Activated B cell treated with CpG ODN at 0.5 μM for 24 hours (primary cell): ENCODE measurements at regions not wholly inside any gene's neighbourhood (a gene's known extent, or its start where the extent isn't known, plus 50 kb on each side); places are given as distances from the start of the nearest gene placed in this dataset.
"Not testable (repeated sequence)": the region's sequence is repeated elsewhere in the genome, so short reads cannot be mapped to it uniquely, and the experiment has no call there.

Source experiments
- ATAC-seq: fragments of 200-7000 bp; cut with Tn5 transposase; one replicate; pipeline ENCODE4 v1.10.0; 2021; ENCODE audit warnings: low read depth, mild to moderate bottlenecking, moderate library complexity
- CTCF ChIA-PET: fragments of 350-600 bp; sonication (Branson Sonifier 250); formaldehyde crosslinking; loops from one replicate; lab custom pipeline; 2021; ENCODE audit warnings: antibody characterized with exemption; lab: Charles Lee
- POLR2A ChIA-PET: fragments of 350-600 bp; sonication (Branson Sonifier 250); formaldehyde crosslinking; loops from one replicate; lab custom pipeline; 2021; ENCODE audit warnings: antibody characterized with exemption; lab: Charles Lee
- DNase-seq: peaks from one replicate; pipeline ENCODE4 v3.0.0; 2022
- H3K27ac Mint-ChIP-seq: one replicate; pipeline ENCODE4 v1.8.0; 2020; ENCODE audit warnings: mixed read lengths
- H3K27me3 Mint-ChIP-seq: one replicate; pipeline ENCODE4 v1.8.0; 2021; ENCODE audit warnings: mixed read lengths
- H3K36me3 Mint-ChIP-seq: one replicate; pipeline ENCODE4 v1.8.0; 2021; ENCODE audit warnings: low read depth, mixed read lengths
- H3K4me1 Mint-ChIP-seq: one replicate; pipeline ENCODE4 v1.8.0; 2021; ENCODE audit warnings: mixed read lengths
- H3K4me3 Mint-ChIP-seq: one replicate; pipeline ENCODE4 v1.8.0; 2020; ENCODE audit warnings: mild to moderate bottlenecking, mixed read lengths
- H3K9me3 Mint-ChIP-seq: one replicate; pipeline ENCODE4 v1.8.0; 2020; ENCODE audit warnings: mixed read lengths
- CTCF ChIP-seq: fragments of 200-600 bp; IDR thresholded peaks from one replicate; pipeline ENCODE4 v1.8.0; 2022; ENCODE audit warnings: antibody characterized with exemption, mild to moderate bottlenecking
- intact Hi-C: fragments of 100-400 bp; cut with micrococcal nuclease; formaldehyde crosslinking; loops from one replicate; pipeline ENCODE4 v1.15.1; 2024

GRCh38 chr7:64469673-64470072 is 93.2 kb downstream of the ZNF680 start:
- Mint-ChIP-seq H3K9me3 (peaks cover 21% of the 10 kb centered on the region), H3K27me3 (no peaks in the 10 kb centered on the region), H3K36me3 (peaks cover 3% of the 10 kb centered on the region), H3K4me3 (no peak overlapping the region), H3K27ac (no peak overlapping the region), H3K4me1 (no peaks in the 10 kb centered on the region)
- intact Hi-C loops, result no loop called here
- no peak for ATAC-seq
- ChIA-PET POLR2A (no interaction called here), CTCF (no interaction called here)
- no peak for TF ChIP-seq CTCF
- DNase-seq, result no peak

GRCh38 chr7:64465551-64465950 is 97.3 kb downstream of the ZNF680 start:
- ATAC-seq, result no peak
- H3K27me3 Mint-ChIP-seq, result no peaks in the 10 kb centered on the region
- no peak overlapping the region for H3K27ac Mint-ChIP-seq
- no peaks in the 10 kb centered on the region for H3K4me1 Mint-ChIP-seq
- ChIA-PET POLR2A (no interaction called here), CTCF (no interaction called here)
- no peak for TF ChIP-seq CTCF
- peaks cover 20% of the 10 kb centered on the region for H3K9me3 Mint-ChIP-seq
- no peak for DNase-seq
- intact Hi-C loops, result no loop called here
- no peak overlapping the region for H3K4me3 Mint-ChIP-seq
- peaks cover 3% of the 10 kb centered on the region for H3K36me3 Mint-ChIP-seq

- intact Hi-C loops, result no loop called here
- DNase-seq, result peak; percentile 20
- peak; percentile 99 for ATAC-seq
- Mint-ChIP-seq H3K27ac (peak overlapping the region; percentile 76), H3K36me3 (peaks cover 3% of the 10 kb centered on the region), H3K27me3 (no peaks in the 10 kb centered on the region), H3K4me3 (peak overlapping the region; percentile 84), H3K4me1 (no peaks in the 10 kb centered on the region), H3K9me3 (peaks cover 19% of the 10 kb centered on the region)
- POLR2A ChIA-PET, result interaction anchor here (0.9 to 1.5 kb wide), 2 partner anchors 99 to 143 kb away, joined by 6 to 7 read pairs; partner anchors contain the start of gene ZNF680
- TF ChIP-seq CTCF, result no peak
- CTCF ChIA-PET, result interaction anchor here (0.5 kb wide), 1 partner anchor 44 kb away, joined by 3 read pairs; no protein-coding TSS in a partner anchor
Measured at GRCh38 chr7:64463636-64464375, 99.1 kb downstream of the ZNF680 start.

GRCh38 chr7:64459858-64460257 is 103.0 kb downstream of the ZNF680 start:
- H3K4me1 Mint-ChIP-seq, CTCF ChIA-PET, H3K27ac Mint-ChIP-seq, H3K4me3 Mint-ChIP-seq, H3K27me3 Mint-ChIP-seq, H3K9me3 Mint-ChIP-seq, H3K36me3 Mint-ChIP-seq, ATAC-seq, intact Hi-C loops, DNase-seq, POLR2A ChIA-PET: not testable (repeated sequence)

- H3K27ac Mint-ChIP-seq, result no peak overlapping the region
- H3K9me3 Mint-ChIP-seq, result peaks cover 20% of the 10 kb centered on the region
- intact Hi-C loops, result no loop called here
- H3K4me3 Mint-ChIP-seq, result no peak overlapping the region
- ATAC-seq, result no peak
- DNase-seq, result no peak
- H3K36me3 Mint-ChIP-seq, result no peaks in the 10 kb centered on the region
- H3K27me3 Mint-ChIP-seq, result no peaks in the 10 kb centered on the region
- no peak for TF ChIP-seq CTCF
- CTCF ChIA-PET, result no interaction called here
- no peaks in the 10 kb centered on the region for H3K4me1 Mint-ChIP-seq
- POLR2A ChIA-PET, result no interaction called here
Measured at GRCh38 chr7:64433590-64433989, 119.8 kb downstream of the ZNF736 start.
